Left lung (tissue), 4 donors: ENCODE measurements at regions not wholly inside any gene's neighbourhood (a gene's known extent, or its start where the extent isn't known, plus 50 kb on each side); places are given as distances from the start of the nearest gene placed in this dataset.

Experiments used
- ATAC-seq: fragments of 200-7000 bp; cut with Tn5 transposase; one replicate; pipeline ENCODE4 v1.9.1; 2020; ENCODE audit warnings: moderate library complexity
- DNase-seq, 4 donors: peaks; one replicate each; pipeline ENCODE4 v3.0.0-alpha.2; 2013 to 2020
- H3K27ac ChIP-seq, 2 donors: fragments of 200-600 bp; sonication (generic) in 1 of 2; one replicate each; pipeline versions ENCODE4 v1.5.0 to v1.8.0; 2020 to 2021
- H3K27me3 ChIP-seq, 2 donors: fragments of 200-600 bp; sonication (generic) in 1 of 2; one replicate each; pipeline versions ENCODE4 v1.5.0 to v1.8.0; 2020 to 2021
- H3K36me3 ChIP-seq, 2 donors: fragments of 200-600 bp; sonication (generic) in 1 of 2; one replicate each; pipeline versions ENCODE4 v1.5.0 to v1.8.0; 2020 to 2021
- H3K4me1 ChIP-seq, 2 donors: fragments of 200-600 bp; one replicate each; pipeline ENCODE4 v1.8.0; 2021
- H3K4me3 ChIP-seq, 2 donors: fragments of 200-600 bp; sonication (generic) in 1 of 2; one replicate each; pipeline versions ENCODE4 v1.5.0 to v1.8.0; 2020 to 2021; ENCODE audit warnings: mild to moderate bottlenecking in 1 of 2
- H3K9me3 ChIP-seq, 2 donors: fragments of 200-600 bp; sonication (generic) in 1 of 2; one replicate each; pipeline versions ENCODE4 v1.5.0 to v1.8.0; 2020 to 2021
- CTCF ChIP-seq, 2 donors: fragments of 200-600 bp; sonication (generic) in 1 of 2; IDR thresholded peaks; one replicate each; pipeline versions ENCODE4 v1.5.0 to v1.8.0; 2021; ENCODE audit warnings: antibody characterized with exemption in 2 of 2
- intact Hi-C, 2 donors: fragments of 100-400 bp; cut with DNase I; formaldehyde crosslinking; loops; one replicate each; pipeline versions ENCODE4 v1.11.2 to v1.14.2; 2022
- donor health status: DM: no; HTN: yes; CAD: no.
- donor health status: DM: no; HTN: no; CAD: no.

DNA sequence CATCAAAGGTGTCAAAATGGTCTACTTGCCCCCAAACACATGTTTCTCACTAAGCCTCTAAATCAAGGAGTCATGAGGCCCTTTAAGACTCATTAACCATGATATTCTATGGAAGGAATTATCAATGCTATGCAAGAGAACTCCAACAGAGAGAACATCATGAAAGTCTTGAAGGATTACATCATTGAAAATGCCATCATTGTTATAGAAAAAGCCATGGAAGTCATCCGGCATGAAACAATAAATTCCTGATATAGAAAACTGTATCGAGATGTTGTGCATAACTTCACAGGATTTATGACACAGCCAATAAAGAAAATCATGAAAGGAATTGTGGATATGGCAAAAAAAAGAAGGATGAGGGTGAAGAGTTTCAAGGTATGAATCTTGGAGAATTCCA lies 1363.6 kb upstream of the CDH2 start:
- DNase-seq (no peak), ATAC-seq (no peak)
- H3K9me3 ChIP-seq = no peaks in the 10 kb centered on the region
- intact Hi-C loops = no loop called here
- no peaks in the 10 kb centered on the region for H3K27me3 ChIP-seq
- no peaks in the 10 kb centered on the region for H3K36me3 ChIP-seq
- H3K4me1 ChIP-seq = no peaks in the 10 kb centered on the region
- no peak for TF ChIP-seq CTCF (IDR thresholded peaks at IDR 0.05)
- H3K27ac ChIP-seq = no peak overlapping the region
- H3K4me3 ChIP-seq = no peak overlapping the region

DNA sequence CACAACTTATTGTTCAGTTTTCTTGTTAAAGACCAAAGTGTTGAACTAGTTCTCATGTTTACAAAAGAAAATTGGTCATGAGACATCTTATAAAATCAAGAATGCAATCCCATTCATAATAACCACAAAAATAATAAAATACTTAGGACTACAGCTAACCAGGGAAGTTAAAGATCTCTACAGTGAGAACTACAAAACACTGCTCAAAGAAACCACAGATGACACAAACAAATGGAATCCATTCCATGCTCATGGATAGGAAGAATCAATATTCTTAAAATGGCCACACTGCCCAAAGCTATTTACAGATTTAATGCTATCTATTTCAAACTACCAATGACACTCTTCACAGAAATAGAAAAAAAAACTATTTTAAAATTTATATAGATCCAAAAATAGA lies 1354.8 kb upstream of the CDH2 start:
- TF ChIP-seq CTCF (IDR thresholded peaks at IDR 0.05) = no peak
- Histone ChIP-seq H3K4me1 (no peaks in the 10 kb centered on the region), H3K9me3 (peaks cover 0 to 16% of the 10 kb centered on the region in 2 donors), H3K27me3 (no peaks in the 10 kb centered on the region), H3K36me3 (no peaks in the 10 kb centered on the region), H3K4me3 (no peak overlapping the region), H3K27ac (no peak overlapping the region)
- ATAC-seq (no peak), DNase-seq (no peak)
- intact Hi-C loops = no loop called here

GRCh38 chr18:29523371-29523770 lies 1346.4 kb upstream of the CDH2 start:
- H3K9me3 ChIP-seq = peaks cover 0 to 5% of the 10 kb centered on the region in 2 donors
- no peaks in the 10 kb centered on the region for H3K4me1 ChIP-seq
- no peak overlapping the region for H3K4me3 ChIP-seq
- DNase-seq (no peak), ATAC-seq (no peak)
- intact Hi-C loops = no loop called here
- TF ChIP-seq CTCF (IDR thresholded peaks at IDR 0.05) = no peak
- H3K36me3 ChIP-seq = no peaks in the 10 kb centered on the region
- H3K27me3 ChIP-seq = no peaks in the 10 kb centered on the region
- no peak overlapping the region for H3K27ac ChIP-seq

GRCh38 chr18:29512761-29513160 lies 1335.8 kb upstream of the CDH2 start:
- ATAC-seq (no peak), DNase-seq (no peak)
- TF ChIP-seq CTCF (IDR thresholded peaks at IDR 0.05) = no peak
- Histone ChIP-seq H3K4me3 (no peak overlapping the region), H3K27ac (no peak overlapping the region), H3K4me1 (no peaks in the 10 kb centered on the region), H3K36me3 (no peaks in the 10 kb centered on the region), H3K27me3 (no peaks in the 10 kb centered on the region), H3K9me3 (peaks cover 0 to 4% of the 10 kb centered on the region in 2 donors)
- intact Hi-C loops = no loop called here

GRCh38 chr18:29512203-29512602 lies 1335.3 kb upstream of the CDH2 start:
- TF ChIP-seq CTCF (IDR thresholded peaks at IDR 0.05) = no peak
- ATAC-seq = no peak

More at GRCh38 chr18:29512203-29512602, 1335.3 kb upstream of the CDH2 start:
- Histone ChIP-seq H3K4me3 (no peak overlapping the region), H3K27me3 (no peaks in the 10 kb centered on the region), H3K4me1 (no peaks in the 10 kb centered on the region), H3K36me3 (no peaks in the 10 kb centered on the region), H3K9me3 (peaks cover 0 to 4% of the 10 kb centered on the region in 2 donors), H3K27ac (no peak overlapping the region)
- intact Hi-C loops = no loop called here
- DNase-seq = no peak
